CD4-positive, alpha-beta T cell treated with Interferon gamma for 1 hour (primary cell): ENCODE measurements at regions not wholly inside any gene's neighbourhood (a gene's known extent, or its start where the extent isn't known, plus 50 kb on each side); places are given as distances from the start of the nearest gene placed in this dataset.

Source experiments
- DNase-seq: peaks from one replicate; pipeline ENCODE4 v3.0.0-alpha.2; 2020

GRCh38 chr5:174338185-174339010 is 292.9 kb downstream of the NSG2 start:
- DNase-seq: no peak

GRCh38 chr5:174339130-174339529 is 293.6 kb downstream of the NSG2 start:
- no peak for DNase-seq

DNA sequence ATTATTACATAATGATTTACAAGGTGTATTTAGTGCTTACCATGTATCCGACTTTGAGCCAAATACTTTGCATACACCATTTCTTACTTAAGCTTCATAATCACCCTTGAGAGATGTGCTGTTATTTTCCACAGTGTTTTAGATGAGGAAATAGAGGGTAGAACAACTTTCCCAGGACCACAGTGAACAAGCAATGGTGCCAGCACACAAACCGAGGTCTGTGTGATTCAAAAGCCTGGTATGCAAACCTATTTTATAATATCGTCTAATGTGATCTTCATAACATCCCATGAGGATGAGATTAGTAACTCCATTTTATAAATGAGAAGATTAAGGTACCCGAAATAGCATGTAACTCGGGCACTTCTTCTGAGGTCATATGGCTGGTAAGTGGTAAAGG is 294.7 kb downstream of the NSG2 start:
- DNase-seq: no peak

- DNase-seq: no peak
Measured at GRCh38 chr5:174342696-174343095, 297.2 kb downstream of the NSG2 start.

DNA sequence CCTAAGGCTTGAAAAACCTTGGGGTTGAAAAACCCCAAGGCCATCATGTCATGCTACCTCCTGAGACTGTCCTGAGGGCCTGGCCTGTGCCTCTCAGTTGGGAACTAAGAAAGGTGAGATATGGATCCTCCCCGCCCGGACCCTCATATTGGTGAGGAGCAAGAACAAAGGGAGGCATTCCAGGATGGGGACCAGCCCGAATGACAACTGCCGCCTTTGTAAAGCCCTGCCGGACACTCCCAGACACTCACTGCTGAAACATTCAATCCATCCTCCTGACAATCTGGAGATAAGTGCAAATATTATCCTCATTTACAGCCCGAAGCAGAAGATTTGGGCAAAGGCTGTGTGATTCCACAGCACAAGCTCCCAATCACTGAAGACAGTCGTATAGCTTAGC is 298.3 kb downstream of the NSG2 start:
- DNase-seq: no peak

DNA sequence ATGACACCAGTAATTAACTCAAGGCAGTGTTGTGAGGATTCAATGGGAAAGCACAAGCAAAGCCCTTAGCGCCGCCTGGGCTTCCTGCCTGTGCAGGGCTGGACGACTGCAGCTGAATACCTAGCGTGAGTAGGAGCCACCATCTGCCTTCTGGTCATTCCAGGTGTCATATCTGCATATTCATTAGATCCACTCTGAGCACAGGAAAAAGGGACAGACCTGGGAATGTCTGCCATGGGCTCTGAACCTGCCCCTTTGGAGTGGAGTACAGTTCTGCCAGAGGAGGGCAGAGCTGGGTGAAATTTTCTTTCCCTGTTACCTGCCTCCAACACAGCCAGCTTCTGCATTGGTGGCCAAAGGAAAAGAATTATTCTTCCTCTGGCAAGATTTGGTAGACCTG is 298.8 kb downstream of the NSG2 start:
- no peak for DNase-seq

DNA sequence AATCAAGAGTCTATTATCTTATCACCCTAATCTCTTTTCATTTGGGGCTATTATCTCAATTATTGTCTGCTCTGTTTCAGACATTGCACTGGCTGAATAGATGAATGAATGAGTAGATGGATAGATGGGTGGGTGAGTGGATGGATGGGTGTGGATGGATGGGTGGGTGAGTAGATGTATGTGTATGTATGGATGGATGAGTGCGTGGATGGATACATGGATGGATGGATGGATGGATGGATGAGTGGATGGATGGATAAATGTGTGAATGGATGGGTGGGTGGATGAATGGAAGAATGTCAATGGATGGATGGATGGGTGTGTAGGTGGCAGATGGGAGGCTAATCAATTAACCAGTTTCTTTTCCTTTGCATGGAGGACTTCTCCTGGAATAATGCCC is 301.7 kb downstream of the NSG2 start:
- no peak for DNase-seq

GRCh38 chr5:174348311-174348981 is 302.9 kb downstream of the NSG2 start:
- DNase-seq: no peak

DNA sequence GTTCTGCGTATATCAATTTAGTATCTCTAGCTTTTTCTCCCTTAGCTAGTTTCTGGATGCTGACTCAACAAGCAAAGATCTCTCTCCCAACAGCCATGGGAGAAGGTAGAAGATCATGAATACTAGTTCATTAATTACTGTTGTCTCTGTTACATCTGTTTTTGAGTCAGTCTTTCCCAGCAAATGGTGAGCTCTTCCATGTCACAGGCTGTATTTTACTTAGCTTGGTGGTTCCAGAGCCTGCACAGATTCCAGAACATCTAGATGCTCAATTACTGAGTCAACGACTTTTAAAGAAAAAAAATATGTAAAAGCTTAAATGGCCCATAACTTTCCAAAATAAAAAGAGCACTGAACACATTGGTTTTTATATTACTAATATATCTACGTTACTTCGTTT is 307.2 kb downstream of the NSG2 start:
- DNase-seq: no peak

DNA sequence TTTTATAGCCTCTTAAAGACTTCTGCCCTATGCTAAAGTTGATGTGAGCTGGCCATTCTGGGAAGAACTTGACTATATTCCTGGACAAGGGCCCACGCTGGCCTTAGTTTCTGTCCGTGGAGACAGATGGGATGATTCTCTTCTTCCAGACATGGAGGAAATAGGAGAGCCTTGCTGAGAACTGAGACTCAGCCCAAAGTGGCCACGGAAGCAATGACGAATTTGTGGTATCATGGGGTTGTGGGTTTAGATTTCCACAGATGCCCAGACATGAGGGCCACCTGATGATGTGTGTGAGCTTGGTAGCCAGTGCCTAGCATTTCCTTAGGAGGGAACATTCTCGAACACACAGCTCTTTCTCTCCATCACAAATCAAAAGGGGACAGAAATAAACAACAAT is 309.1 kb downstream of the NSG2 start:
- DNase-seq: no peak

GRCh38 chr5:174355208-174355612 is 309.7 kb downstream of the NSG2 start:
- DNase-seq: no peak

DNA sequence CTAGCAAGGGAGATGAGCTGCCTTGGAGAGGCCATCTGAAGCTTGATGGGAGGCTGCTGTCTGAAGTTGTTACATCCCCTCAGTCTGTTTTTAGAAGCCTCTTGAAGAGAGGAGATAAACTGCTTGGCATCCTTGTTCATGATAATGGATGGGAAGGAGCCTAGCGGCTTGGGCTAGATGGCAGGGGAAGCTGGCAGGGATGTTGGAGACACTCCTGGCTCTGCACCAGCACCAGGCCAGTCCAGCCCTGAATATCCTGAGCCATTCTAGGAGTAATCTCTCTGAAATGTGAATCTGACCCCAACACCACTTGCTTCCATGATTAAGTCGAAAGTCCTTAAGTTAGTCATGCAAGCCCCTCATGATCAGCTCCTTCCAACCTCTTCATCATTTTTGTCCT is 310.5 kb downstream of the NSG2 start:
- DNase-seq: no peak

DNA sequence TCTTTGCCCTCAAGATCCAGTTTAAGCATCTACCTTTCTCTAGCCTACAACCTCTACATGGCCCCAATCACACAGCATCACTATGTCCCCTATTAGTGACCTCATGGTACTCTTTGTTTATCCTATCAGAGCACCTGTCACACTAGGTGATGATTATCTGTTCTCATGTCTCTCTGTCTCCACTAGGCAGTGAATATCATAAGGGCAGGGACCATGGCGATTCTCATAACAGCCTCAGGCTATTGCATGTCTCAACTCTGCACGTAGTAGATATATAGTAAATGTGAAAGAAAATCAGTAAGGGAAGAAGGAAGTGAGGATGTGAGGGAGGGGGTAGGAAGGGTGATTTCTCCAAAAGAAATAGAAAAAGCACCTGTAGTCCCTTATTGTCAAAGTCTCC is 311.0 kb downstream of the NSG2 start:
- DNase-seq: no peak

DNA sequence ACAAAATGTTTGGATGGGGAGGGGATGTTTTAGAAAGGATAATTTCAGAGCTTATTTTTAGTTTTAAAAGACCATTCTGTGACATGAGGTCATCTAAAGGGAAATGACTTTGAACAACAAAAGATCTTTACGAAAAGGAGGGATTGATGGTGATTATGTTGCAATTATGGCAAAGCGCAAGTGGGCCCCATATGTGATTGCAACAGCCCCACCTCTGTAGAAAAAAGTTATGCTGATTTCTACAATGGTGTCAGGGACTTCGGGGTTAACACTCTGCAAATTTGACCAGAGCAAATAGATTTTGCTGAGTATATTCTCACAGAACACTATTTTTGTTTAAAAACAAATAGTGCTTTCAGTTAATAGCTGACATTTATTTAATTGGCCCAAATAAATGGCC is 312.8 kb downstream of the NSG2 start:
- DNase-seq: no peak

DNA sequence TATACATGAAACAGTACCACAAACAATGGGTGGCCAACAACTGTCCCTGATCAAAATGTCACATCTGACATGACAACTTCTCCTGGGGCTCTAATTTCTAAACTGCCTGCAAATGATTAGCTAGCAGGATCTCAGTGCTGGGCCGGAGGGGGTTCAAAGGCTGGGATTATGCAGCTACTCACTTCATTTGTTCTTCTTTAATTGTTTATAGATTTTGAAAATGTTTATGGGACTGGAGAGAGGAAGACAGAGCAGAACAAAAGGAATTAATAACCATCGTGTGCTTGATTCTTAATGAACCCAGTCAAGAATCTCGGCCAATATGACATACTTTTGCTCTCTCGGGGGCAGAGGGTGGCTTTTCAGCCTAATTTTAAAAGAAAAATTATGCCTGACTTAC is 313.6 kb downstream of the NSG2 start:
- DNase-seq: no peak

DNA sequence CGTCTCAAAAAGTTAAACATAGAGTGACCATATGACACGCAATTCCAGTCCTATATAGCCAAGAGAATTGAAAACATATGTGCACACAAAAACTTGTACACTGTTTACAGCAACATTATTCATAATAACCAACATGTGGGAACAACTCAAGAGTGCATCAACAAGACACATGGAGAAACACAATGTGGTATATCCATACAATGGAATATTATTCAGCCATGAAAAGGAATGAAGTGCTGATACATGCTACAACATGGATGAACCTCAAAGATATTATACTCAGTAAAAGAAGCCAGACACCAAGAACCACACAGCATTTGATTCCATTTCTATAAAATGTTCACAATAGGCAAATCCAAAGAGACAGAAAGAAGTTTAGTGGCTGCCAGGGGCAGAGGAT is 317.0 kb downstream of the NSG2 start:
- DNase-seq: no peak

- no peak for DNase-seq
Measured at GRCh38 chr5:174363934-174364333, 318.4 kb downstream of the NSG2 start.

GRCh38 chr5:174364676-174365075 is 319.2 kb downstream of the NSG2 start:
- no peak for DNase-seq

DNA sequence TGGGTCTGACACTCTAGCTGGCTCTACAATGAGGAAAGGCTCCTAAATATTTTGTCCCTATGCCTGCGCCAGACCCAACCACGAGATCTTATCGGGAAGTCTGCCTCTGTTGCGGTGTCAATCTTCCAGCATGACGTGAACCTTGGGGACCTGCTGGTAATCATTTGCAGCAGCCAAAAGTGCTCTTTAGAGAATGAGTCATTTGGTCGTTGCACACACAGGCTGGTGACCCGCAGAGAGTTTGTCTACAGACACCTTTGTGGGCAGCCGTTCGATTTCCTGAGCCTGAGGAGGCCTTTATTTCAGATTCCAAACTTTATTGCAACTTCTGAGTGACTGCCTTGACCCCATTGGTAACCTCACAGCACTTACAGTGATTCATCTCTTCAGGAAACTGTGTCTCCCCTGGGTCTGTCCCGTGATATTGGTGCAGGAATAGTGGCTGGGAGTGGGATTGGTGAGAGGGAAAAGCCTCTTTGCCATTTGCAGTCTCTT is 326.1 kb downstream of the NSG2 start:
- DNase-seq: no peak

DNA sequence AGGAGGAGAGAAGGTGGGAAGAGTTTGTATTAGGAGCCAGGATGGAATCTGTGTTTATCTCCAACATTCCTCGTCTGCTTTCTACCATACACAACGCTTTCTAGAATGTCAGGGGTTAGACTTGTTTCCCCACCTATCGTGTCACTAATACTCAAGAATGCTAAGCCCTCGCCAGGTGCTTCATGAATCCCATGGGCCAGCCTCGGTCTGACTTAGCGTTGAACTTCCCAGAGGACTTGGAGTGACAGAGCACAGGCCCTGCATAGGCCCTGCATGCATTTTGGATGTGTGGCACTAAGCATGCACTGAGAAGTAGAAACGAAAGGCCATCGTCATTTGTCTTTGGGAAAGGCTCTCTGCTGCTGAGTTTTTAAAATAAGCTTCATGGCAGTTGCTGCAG is 328.7 kb downstream of the NSG2 start:
- DNase-seq: no peak

DNA sequence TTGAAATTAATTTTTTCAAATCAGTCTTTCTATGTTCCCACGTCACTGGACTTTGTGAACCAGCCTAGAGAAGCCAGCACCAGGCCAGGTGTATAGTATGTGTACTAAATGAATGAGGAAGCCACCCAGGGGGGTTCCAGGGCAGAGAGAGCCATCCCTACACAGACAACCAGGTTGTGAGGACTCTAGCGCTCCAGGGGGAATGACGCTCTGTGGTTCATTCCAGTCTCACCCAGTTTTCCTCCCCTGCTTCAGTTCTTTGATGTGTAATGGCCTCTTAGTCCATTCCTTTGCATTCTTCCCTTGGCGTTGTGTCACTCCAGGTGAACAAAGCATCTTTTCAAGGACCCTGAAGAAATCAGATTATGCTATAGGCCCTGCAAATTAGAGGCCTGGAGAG is 330.6 kb downstream of the NSG2 start:
- DNase-seq: no peak

- no peak for DNase-seq
Measured at GRCh38 chr5:174376726-174377373, 331.3 kb downstream of the NSG2 start.

DNA sequence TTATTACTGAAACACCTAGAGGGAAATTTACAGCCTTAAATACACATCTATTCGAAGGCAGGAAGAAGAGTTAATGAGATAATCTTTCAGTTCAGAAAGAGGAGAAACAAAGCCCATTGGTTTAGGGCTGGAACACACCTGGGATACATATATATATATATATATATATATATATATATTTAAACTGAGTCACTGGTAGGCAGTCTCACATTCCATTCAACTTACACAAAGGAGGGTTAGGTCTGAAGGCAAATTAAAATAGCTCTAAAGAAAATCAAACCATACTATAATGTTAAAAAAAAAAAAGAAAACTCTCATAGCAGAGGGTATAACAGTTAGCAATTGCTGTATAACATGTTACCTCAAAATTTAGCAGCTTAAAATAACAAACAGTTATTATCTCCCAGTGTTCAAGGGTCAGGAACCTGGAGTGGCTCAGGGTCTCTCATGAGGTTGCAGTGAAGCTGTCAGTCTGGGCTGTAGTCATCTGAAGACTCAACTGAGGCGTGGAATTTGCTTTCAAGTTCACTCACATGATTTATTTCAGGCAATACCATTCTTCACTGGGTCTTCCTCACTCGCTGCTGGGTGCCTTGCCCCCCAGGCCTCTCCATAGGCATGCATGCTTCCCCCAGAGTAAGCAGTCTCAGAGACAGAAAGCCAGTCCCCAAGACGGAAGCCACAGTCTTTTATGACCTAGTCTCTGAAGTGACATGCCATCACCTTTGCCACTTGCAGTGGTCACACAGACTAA is 332.8 kb downstream of the NSG2 start:
- no peak for DNase-seq
